Thymus (tissue), 11 donors: ENCODE measurements at regions not wholly inside any gene's neighbourhood (a gene's known extent, or its start where the extent isn't known, plus 50 kb on each side); places are given as distances from the start of the nearest gene placed in this dataset.
"Not testable (repeated sequence)": the region's sequence is repeated elsewhere in the genome, so short reads cannot be mapped to it uniquely, and the experiment has no call there.

ENCODE experiments used
- DNase-seq, 9 donors: peaks; one replicate each; pipeline ENCODE4 v3.0.0-alpha.2; 2013; ENCODE audit warnings: low spot score in 9 of 9, low read depth in 6 of 9, missing footprints in 1 of 9
- H3K27ac ChIP-seq, 2 donors: one replicate each; pipeline ENCODE4 v1.5.1; 2013; ENCODE audit warnings: control low read depth in 1 of 2, low read depth in 1 of 2, low read length in 1 of 2, mild to moderate bottlenecking in 1 of 2, moderate library complexity in 1 of 2
- H3K27me3 ChIP-seq, 2 donors: one replicate each; pipeline ENCODE4 v1.5.1; 2013; ENCODE audit warnings: low read length in 1 of 2; ENCODE audit not compliant: control insufficient read depth in 2 of 2, insufficient read depth in 1 of 2
- H3K36me3 ChIP-seq, 2 donors: one replicate each; pipeline ENCODE4 v1.5.1; 2013; ENCODE audit warnings: low read length in 1 of 2, mild to moderate bottlenecking in 1 of 2, moderate library complexity in 1 of 2; ENCODE audit not compliant: control insufficient read depth in 2 of 2, insufficient read depth in 2 of 2
- H3K4me1 ChIP-seq, 2 donors: one replicate each; pipeline ENCODE4 v1.5.1; 2013; ENCODE audit warnings: low read length in 2 of 2; ENCODE audit not compliant: control insufficient read depth in 2 of 2, insufficient read depth in 2 of 2
- H3K4me3 ChIP-seq, 2 donors: one replicate each; pipeline ENCODE4 v1.5.1; 2013; ENCODE audit warnings: low read length in 2 of 2, control low read depth in 1 of 2, mild to moderate bottlenecking in 1 of 2
- H3K9me3 ChIP-seq, 2 donors: one replicate each; pipeline ENCODE4 v1.5.1; 2013; ENCODE audit warnings: low read length in 1 of 2, mild to moderate bottlenecking in 1 of 2; ENCODE audit not compliant: control insufficient read depth in 2 of 2, insufficient read depth in 1 of 2
- WGBS: extraction: QIAGEN DNeasy Blood & Tissue Kit; methylation state at CpG from one replicate; pipeline ENCODE4 v1.1.7; 2013; 5-methylcytosine and 5-hydroxymethylcytosine counted together
- donor health status: healthy.

DNA sequence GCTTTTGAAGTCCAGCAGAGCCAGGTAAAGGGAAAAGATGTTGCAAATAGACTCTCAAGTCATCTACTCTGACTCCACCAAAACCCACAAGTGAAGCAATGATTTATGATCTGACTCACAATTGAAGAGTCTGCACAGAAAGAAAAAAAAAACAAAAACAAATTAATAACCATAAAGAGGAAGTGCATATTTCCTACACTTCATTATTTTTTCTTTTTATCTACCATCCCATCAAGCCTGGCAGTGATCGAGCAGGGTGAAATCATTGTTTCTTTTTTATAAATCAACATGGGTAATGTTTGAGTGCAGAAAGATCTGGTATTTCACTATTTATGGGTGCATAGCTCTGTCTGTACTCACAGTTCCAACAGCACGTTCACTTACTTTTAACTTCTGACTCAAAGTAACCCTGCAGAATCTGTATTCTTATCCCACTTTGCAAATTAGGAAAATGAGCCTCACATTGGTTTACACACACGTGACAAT, 829.0 kb downstream of the TNS3 start:
- no peaks in the 10 kb centered on the region for H3K27me3 ChIP-seq
- WGBS, result 28% methylated on average over 3 of the region's 3 CpGs

DNA sequence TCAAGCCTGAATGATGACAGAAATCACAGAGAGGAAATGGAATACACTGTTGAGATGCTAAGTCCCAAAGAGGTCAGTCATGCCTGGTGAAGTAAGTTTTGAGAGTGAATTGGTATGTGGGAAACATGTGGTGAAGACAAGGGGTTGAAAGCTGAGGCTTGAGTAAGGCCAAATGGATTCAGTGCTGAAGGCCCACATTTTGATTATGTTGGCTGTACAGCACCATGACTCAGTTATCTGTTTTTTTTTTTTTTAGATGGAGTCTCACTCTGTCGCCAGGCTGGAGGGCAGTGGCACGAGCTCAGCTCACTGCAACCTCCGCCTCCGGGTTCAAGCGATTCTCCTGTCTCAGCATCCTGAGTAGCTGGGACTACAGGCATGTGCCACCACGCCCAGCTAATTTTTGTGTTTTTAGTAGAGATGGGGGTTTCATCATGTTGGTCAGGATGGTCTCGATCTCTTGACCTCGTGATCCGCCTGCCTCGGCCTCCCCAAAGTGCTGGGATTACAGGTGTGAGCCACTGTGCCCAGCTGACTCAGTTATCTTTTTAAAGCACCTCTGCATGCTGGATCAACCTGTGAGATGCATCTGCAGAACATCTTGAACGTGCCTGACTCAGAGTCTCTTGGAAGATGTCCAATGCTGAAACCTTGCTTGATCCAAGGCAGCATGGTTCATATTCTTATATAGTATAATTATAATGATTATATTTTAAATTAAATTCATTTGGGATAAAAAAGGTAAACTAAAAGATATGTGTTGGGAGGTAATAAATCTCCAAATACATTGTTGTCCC, 829.8 kb downstream of the TNS3 start:
- 92% methylated on average over 11 of the region's 11 CpGs for WGBS

More for the DNA sequence above, 829.0 kb downstream of the TNS3 start:
- Histone ChIP-seq H3K9me3 (no peaks in the 10 kb centered on the region), H3K4me3 (no peak overlapping the region), H3K4me1 (no peaks in the 10 kb centered on the region), H3K27ac (no peak overlapping the region), H3K36me3 (no peaks in the 10 kb centered on the region)
- DNase-seq, result no peak

DNA sequence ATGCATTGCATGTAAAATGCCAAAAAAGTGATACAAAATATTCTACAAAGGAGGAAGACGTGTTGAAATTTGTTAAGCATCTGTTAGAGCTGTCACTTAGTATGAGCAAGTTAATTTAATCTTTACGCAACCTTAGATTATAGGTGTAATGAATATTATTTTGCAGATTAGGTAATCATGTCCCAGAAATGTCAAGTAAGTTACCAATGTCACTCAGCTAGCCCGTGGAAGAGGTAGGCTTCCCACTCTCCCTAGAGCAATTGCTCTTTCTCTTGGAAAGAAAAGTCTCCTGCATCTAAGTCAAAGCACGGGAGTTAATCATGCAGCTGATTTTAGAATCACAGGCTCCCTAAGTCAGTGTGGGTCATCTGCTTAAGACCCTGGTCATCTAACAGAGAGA, 830.4 kb upstream of the IGFBP3 start:
- H3K4me3 ChIP-seq, result no peak overlapping the region
- no peak overlapping the region for H3K27ac ChIP-seq
- H3K36me3 ChIP-seq, result no peaks in the 10 kb centered on the region
- 92% methylated on average over 4 of the region's 4 CpGs for WGBS
- no peaks in the 10 kb centered on the region for H3K4me1 ChIP-seq
- H3K27me3 ChIP-seq, result no peaks in the 10 kb centered on the region
- no peak for DNase-seq
- no peaks in the 10 kb centered on the region for H3K9me3 ChIP-seq

More for the DNA sequence above, 829.8 kb downstream of the TNS3 start:
- not testable (repeated sequence) for H3K4me1 ChIP-seq, H3K4me3 ChIP-seq, H3K27ac ChIP-seq, H3K27me3 ChIP-seq, H3K36me3 ChIP-seq, H3K9me3 ChIP-seq, DNase-seq

DNA sequence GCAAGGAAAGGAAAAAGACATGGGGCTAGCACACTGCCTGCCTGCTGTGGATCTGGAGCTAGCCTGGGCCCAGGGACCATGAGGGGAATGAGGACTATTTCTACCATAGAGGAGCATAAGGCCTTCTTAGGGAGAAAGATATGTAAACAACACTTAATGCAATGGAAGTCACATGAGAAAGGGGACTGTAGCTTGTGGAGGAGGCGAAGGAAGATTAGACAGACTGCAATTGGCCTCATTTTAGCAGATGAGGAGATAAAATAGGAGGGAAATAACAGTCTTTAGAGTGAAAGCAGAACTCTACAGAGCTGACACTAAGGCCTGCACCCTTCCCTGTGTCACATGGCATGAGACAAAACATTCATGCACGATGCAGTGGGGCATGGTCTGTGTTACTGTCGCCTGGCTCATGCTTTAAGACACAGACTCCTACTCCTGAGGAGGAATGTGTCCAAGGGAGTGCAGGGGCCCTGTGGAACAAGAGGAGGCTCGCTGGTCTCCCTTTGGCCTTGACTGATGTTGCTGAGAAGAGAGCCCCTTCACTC, 829.3 kb upstream of the IGFBP3 start:
- WGBS, result 86% methylated on average over 4 of the region's 4 CpGs

DNA sequence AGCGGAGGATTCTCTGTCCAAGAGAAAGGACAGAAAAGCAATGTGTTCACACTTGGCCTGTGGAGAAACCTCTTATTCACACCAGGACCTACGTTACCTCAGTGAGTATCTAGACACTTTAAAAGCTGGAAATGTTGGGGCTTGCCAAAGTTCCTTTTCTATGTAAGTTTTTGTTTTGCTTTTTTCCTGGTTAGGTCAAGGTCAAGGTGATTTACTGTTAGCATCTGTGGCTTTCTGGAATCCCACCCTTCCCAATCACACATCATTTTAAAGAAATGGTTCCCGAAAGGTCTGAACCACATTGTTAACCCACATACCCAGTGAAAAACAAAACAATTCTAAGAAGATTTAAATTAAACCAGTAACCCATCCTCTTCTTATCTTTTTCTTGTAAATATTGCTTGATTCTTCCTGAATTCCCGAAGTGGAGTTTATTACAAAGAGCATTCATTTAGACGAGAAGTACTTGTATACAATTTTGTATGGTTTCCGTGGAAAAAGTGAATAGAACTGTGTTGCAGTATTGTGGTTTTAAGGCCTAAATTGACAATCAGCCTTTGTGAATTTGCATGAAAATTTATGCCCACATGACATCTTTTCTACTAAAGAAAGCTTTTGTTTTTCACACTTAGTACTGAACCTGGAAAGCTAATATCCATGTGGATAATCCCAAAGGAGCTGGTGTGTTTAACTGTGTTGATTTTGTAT, 827.0 kb upstream of the IGFBP3 start:
- no peaks in the 10 kb centered on the region for H3K9me3 ChIP-seq
- H3K27me3 ChIP-seq, result no peaks in the 10 kb centered on the region
- no peak overlapping the region for H3K4me3 ChIP-seq
- no peaks in the 10 kb centered on the region for H3K36me3 ChIP-seq
- no peak overlapping the region for H3K27ac ChIP-seq
- H3K4me1 ChIP-seq, result no peaks in the 10 kb centered on the region
- 95% methylated on average over 6 of the region's 6 CpGs for WGBS
- no peak for DNase-seq

More for the DNA sequence above, 829.3 kb upstream of the IGFBP3 start:
- Histone ChIP-seq H3K9me3 (no peaks in the 10 kb centered on the region), H3K4me1 (no peaks in the 10 kb centered on the region), H3K36me3 (no peaks in the 10 kb centered on the region), H3K4me3 (no peak overlapping the region), H3K27me3 (no peaks in the 10 kb centered on the region), H3K27ac (no peak overlapping the region)
- DNase-seq, result no peak

DNA sequence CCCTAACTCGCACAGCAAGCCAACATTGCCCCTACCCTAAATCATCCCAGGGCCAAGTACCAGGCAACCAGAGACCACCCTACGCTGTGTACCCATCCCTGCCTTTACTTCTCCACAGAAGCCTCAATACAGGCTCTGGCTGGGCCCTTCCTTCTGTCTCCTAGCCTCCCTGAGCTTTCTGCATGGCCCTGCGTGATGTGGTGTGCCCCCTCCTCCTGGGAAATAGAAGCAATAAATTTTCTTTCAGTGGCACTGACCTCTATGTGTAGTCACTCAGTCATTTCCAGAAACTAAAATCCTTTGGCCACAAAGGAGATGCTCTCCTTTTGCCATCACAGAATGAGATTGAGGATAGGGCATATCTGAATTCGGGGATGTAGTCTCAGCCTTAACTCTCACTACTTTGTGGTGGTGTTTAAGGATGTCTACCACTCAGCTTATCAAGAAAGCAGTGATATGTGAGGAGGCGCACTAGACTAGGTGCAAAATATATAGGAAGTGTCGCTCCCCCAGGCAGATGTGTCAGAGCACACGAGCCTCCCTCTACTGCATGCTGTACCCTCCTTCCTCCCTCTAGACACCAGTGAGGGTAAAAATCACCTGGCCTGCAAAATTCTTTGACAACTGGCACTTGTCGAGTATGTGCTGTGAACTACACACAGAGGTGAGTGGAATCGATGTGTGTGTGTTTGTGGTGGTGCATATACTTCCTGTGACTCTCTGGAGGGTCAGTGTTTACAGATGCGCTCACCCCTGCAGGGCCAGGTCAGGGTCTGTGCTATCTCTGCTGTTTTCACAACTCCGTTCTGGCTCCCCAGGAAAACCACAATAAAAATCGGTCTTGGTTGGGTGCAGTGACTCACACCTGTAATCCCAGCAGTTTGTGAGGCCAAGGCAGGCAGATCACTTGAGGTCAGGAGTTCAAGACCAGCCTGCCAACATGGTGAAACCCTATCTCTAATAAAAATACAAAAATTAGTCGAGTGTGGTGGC, 825.9 kb upstream of the IGFBP3 start:
- no peaks in the 10 kb centered on the region for H3K36me3 ChIP-seq
- no peak for DNase-seq
- no peaks in the 10 kb centered on the region for H3K9me3 ChIP-seq
- no peaks in the 10 kb centered on the region for H3K4me1 ChIP-seq
- H3K27me3 ChIP-seq, result no peaks in the 10 kb centered on the region
- H3K27ac ChIP-seq, result no peak overlapping the region
- WGBS, result 87% methylated on average over 13 of the region's 13 CpGs
- H3K4me3 ChIP-seq, result no peak overlapping the region

DNA sequence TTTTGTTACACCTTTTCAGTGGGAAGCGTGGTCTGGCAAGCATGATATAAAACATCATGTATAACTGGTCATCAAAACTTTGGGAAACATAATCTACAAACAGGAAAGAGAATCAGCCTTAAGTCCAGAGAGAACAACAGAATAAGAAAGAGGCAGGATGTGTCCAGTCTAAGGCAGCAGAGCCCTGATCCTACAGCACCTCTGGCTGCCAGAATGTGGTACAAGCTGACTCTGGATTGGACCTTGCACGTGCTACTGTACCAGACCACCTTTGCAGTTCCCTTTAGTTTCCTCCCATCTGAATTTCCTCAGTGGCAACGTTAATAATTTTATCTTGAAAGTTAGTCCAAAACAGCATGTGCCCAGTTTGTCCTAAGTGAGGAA, 824.6 kb upstream of the IGFBP3 start:
- H3K4me1 ChIP-seq, result no peaks in the 10 kb centered on the region
- H3K9me3 ChIP-seq, result no peaks in the 10 kb centered on the region
- 85% methylated on average over 3 of the region's 3 CpGs for WGBS
- no peaks in the 10 kb centered on the region for H3K27me3 ChIP-seq
- no peaks in the 10 kb centered on the region for H3K36me3 ChIP-seq
- no peak overlapping the region for H3K4me3 ChIP-seq
- DNase-seq, result no peak
- no peak overlapping the region for H3K27ac ChIP-seq

DNA sequence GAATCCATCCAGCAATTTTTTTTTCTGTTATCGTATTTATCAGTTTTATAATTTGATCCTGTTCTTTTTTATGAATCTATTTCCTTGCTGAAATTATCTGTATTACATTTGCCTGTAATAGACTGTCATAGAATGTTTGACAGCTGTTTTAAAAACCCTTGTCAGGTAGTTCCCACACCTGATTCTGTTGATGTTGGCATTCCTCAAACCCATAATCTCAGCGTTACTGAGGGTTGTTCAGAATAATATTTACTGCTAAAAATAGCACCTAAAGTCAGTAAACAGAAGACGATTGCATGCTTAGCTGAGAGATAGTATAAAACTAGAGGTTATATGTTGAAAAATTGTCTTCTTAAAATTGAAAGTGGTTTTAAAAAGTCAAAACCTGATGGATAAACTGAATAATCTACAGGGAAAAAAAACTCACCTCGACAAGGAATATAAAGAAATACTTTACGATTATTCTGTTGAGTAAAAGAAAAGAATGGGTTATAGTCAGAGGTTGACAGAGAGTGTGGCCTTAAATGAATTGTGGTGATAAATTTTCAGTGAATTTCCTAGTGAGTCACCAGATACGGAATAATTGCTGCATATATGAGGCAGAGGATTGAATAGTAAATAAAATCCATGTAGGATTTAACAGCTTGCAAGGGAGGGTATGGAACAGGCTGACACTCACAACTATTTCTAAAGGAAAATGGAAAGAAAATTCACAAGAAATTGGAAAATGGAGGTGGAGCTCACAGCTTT, 824.1 kb upstream of the IGFBP3 start:
- Histone ChIP-seq H3K36me3 (no peaks in the 10 kb centered on the region), H3K27ac (no peak overlapping the region), H3K4me1 (no peaks in the 10 kb centered on the region), H3K4me3 (no peak overlapping the region), H3K9me3 (no peaks in the 10 kb centered on the region), H3K27me3 (no peaks in the 10 kb centered on the region)
- 92% methylated on average over 6 of the region's 6 CpGs for WGBS
- DNase-seq, result no peak
